Heart right ventricle (tissue), 16 donors: ENCODE measurements at regions not wholly inside any gene's neighbourhood (a gene's known extent, or its start where the extent isn't known, plus 50 kb on each side); places are given as distances from the start of the nearest gene placed in this dataset.

Experiments
- ATAC-seq, 8 donors: fragments of 200-7000 bp; cut with Tn5 transposase; one replicate each; pipeline ENCODE4 v1.9.1; 2020; ENCODE audit warnings: mild to moderate bottlenecking in 8 of 8, moderate library complexity in 8 of 8, moderate number of reproducible peaks in 1 of 8
- DNase-seq, 2 donors: peaks; one replicate each; pipeline ENCODE4 v3.0.0-alpha.2; 2020
- H3K27ac ChIP-seq, 10 donors: fragments of 200-600 bp; sonication (generic) in 2 of 10; one replicate each; pipeline versions ENCODE4 v1.5.0 to v1.8.0; 2020 to 2022; ENCODE audit warnings: mild to moderate bottlenecking in 3 of 10
- H3K27me3 ChIP-seq, 7 donors: fragments of 200-600 bp; one replicate each; pipeline ENCODE4 v1.8.0; 2021 to 2022; ENCODE audit warnings: mild to moderate bottlenecking in 2 of 7
- H3K36me3 ChIP-seq, 9 donors: fragments of 200-600 bp; sonication (generic) in 1 of 9; one replicate each; pipeline versions ENCODE4 v1.5.0 to v1.8.0; 2020 to 2022; ENCODE audit warnings: mild to moderate bottlenecking in 2 of 9
- H3K4me1 ChIP-seq, 9 donors: fragments of 200-600 bp; sonication (generic) in 1 of 9; one replicate each; pipeline versions ENCODE4 v1.5.0 to v1.8.0; 2020 to 2022; ENCODE audit warnings: mild to moderate bottlenecking in 4 of 9
- H3K4me3 ChIP-seq, 10 donors: fragments of 200-600 bp; sonication (generic) in 2 of 10; one replicate each; pipeline versions ENCODE4 v1.5.0 to v1.8.0; 2020 to 2022; ENCODE audit warnings: mild to moderate bottlenecking in 7 of 10, moderate library complexity in 2 of 10
- H3K9me3 ChIP-seq, 11 donors: fragments of 200-600 bp in 10 of 11; sonication (generic) in 2 of 11; one replicate each; pipeline versions ENCODE4 v1.5.0 to v1.8.0; 2013 to 2022; ENCODE audit warnings: mild to moderate bottlenecking in 2 of 11, control low read depth in 1 of 11, moderate library complexity in 1 of 11
- CTCF ChIP-seq, 9 donors: fragments of 200-600 bp; sonication (generic) in 2 of 9; IDR thresholded peaks; one replicate each; pipeline versions ENCODE4 v1.5.0 to v1.8.0; 2021 to 2022; ENCODE audit warnings: antibody characterized with exemption in 9 of 9, mild to moderate bottlenecking in 5 of 9, moderate library complexity in 1 of 9
- whole genome bisulfite sequencing, 2 donors: extraction: QIAGEN DNeasy Blood & Tissue Kit; methylation state at CpG; one replicate each; pipeline ENCODE4 v1.1.7; 2013; ENCODE audit warnings: inconsistent platforms in 1 of 2; 5-methylcytosine and 5-hydroxymethylcytosine counted together
- intact Hi-C, 10 donors: fragments of 100-400 bp; cut with DNase I; formaldehyde crosslinking; loops; one replicate each; pipeline versions ENCODE4 v1.11.1 to v1.14.2; 2022
- donor health status: Arrhythmogenic right ventricular cardiomyopathy.
- donor health status: ischemic (EF 13 %, LVEDD 7.1; RV severe dilation, severe dysfunction).
- donor health status: healthy with polysubstance abuse.
- donor health status: DM: no; HTN: yes; CAD: no.
- donor health status: DM: no; HTN: no; CAD: no.
- donor health status: ischemic (EF 25% LVEDD 6.9; RV normal size, moderate dysfunction).
- donor health status: ischemic (EF 25% LVEDD 5.7; RV mildly dilated, moderate dysfunction).
- donor health status: healthy.
- donor health status: DM: yes; HTN: yes; CAD: no.
- donor health status: Ischemic cardiomyopathy.
- donor health status: ischemic (EF 35%, LVEDD 5.7; RV mildly dilated, moderate dysfunction).
- donor health status: nonischemic (EF 11% LVEDD 7.7; RV severe dilation, severe dysfunction).
- donor health status: DM: yes; HTN: yes; CAD: no.
- donor health status: PGD.
- donor health status: ischemic (EF 29% LVEDD 5.4; RV normal size, mild dysfunction).
- donor health status: nonischemic (EF 23%, LVEDD 6.1; RV moderate dilation, normal function).

GRCh38 chr5:20254748-20255147 is 266.7 kb upstream of the CDH18 start:
- intact Hi-C loops: no loop called here
- peaks cover 0 to 53% (median 0%) of the 10 kb centered on the region in 11 donors for H3K9me3 ChIP-seq
- TF ChIP-seq CTCF (IDR thresholded peaks at IDR 0.05): no peak
- 92 to 93% methylated on average over 4 of the region's 4 CpGs for WGBS, 2 donors
- DNase-seq (no peak), ATAC-seq (no peak)
- no peaks in the 10 kb centered on the region for H3K27me3 ChIP-seq
- H3K36me3 ChIP-seq: no peaks in the 10 kb centered on the region
- H3K4me3 ChIP-seq: no peak overlapping the region
- no peak overlapping the region for H3K27ac ChIP-seq
- no peaks in the 10 kb centered on the region for H3K4me1 ChIP-seq

GRCh38 chr5:20248118-20248517 is 260.1 kb upstream of the CDH18 start:
- intact Hi-C loops: loop anchor here in 1 of 10 donors (5.0 kb wide), 1 partner anchor 701 kb away; no protein-coding TSS in a partner anchor
- TF ChIP-seq CTCF (IDR thresholded peaks at IDR 0.05): no peak
- Histone ChIP-seq H3K9me3 (peaks cover 0 to 38% (median 0%) of the 10 kb centered on the region in 11 donors), H3K4me3 (no peak overlapping the region), H3K4me1 (no peaks in the 10 kb centered on the region), H3K36me3 (no peaks in the 10 kb centered on the region), H3K27me3 (no peaks in the 10 kb centered on the region), H3K27ac (no peak overlapping the region)
- DNase-seq (no peak), ATAC-seq (no peak)
- 17 to 19% methylated on average over 1 of the region's 1 CpG for WGBS, 2 donors

GRCh38 chr5:20245432-20245974 is 257.5 kb upstream of the CDH18 start:
- Histone ChIP-seq H3K4me1 (no peaks in the 10 kb centered on the region), H3K36me3 (no peaks in the 10 kb centered on the region), H3K4me3 (no peak overlapping the region), H3K27me3 (no peaks in the 10 kb centered on the region), H3K9me3 (peaks cover 0 to 16% (median 0%) of the 10 kb centered on the region in 11 donors), H3K27ac (no peak overlapping the region)
- WGBS, 2 donors: 64 to 73% methylated on average over 2 of the region's 2 CpGs
- ATAC-seq (no peak), DNase-seq (no peak)
- intact Hi-C loops: loop anchor here in 1 of 10 donors (5.0 kb wide), 1 partner anchor 698 kb away; no protein-coding TSS in a partner anchor
- TF ChIP-seq CTCF (IDR thresholded peaks at IDR 0.05): no peak

- Histone ChIP-seq H3K4me1 (no peaks in the 10 kb centered on the region), H3K27me3 (no peaks in the 10 kb centered on the region), H3K4me3 (no peak overlapping the region), H3K27ac (no peak overlapping the region), H3K36me3 (no peaks in the 10 kb centered on the region), H3K9me3 (peaks cover 0 to 7% (median 0%) of the 10 kb centered on the region in 11 donors)
- no peak for DNase-seq
- no peak for ATAC-seq
- intact Hi-C loops: no loop called here
- 86 to 88% methylated on average over 10 of the region's 10 CpGs for WGBS, 2 donors
- TF ChIP-seq CTCF (IDR thresholded peaks at IDR 0.05): no peak
Observed at GRCh38 chr5:20241351-20241750, 253.4 kb upstream of the CDH18 start.
